Activated CD4-positive, alpha-beta memory T cell treated with anti-CD3 and anti-CD28 coated beads for 36 hours (primary cell): ENCODE measurements at regions not wholly inside any gene's neighbourhood (a gene's known extent, or its start where the extent isn't known, plus 50 kb on each side); places are given as distances from the start of the nearest gene placed in this dataset.

Experiments
- CTCF ChIA-PET: fragments of 350-600 bp; sonication (Branson Sonifier 250); formaldehyde crosslinking; loops from one replicate; lab custom pipeline; 2021; ENCODE audit warnings: antibody characterized with exemption, inconsistent platforms; lab: Charles Lee
- POLR2A ChIA-PET: fragments of 350-600 bp; sonication (Branson Sonifier 250); formaldehyde crosslinking; loops from one replicate; lab custom pipeline; 2021; ENCODE audit warnings: antibody characterized with exemption; lab: Charles Lee
- DNase-seq: peaks from one replicate; pipeline ENCODE4 v3.0.0-alpha.2; 2020
- H3K27ac Mint-ChIP-seq: one replicate; pipeline ENCODE4 v1.8.0; 2021; ENCODE audit warnings: mixed read lengths
- H3K27me3 Mint-ChIP-seq: one replicate; pipeline ENCODE4 v1.8.0; 2021; ENCODE audit warnings: mixed read lengths
- H3K36me3 Mint-ChIP-seq: one replicate; pipeline ENCODE4 v1.8.0; 2021; ENCODE audit warnings: mixed read lengths
- H3K4me1 Mint-ChIP-seq: one replicate; pipeline ENCODE4 v1.8.0; 2021; ENCODE audit warnings: low read depth, mixed read lengths
- H3K4me3 Mint-ChIP-seq: one replicate; pipeline ENCODE4 v1.8.0; 2021; ENCODE audit warnings: mild to moderate bottlenecking, mixed read lengths
- H3K9me3 Mint-ChIP-seq: one replicate; pipeline ENCODE4 v1.8.0; 2021; ENCODE audit warnings: mixed read lengths
- intact Hi-C: fragments of 100-400 bp; cut with micrococcal nuclease; formaldehyde crosslinking; loops from one replicate; pipeline ENCODE4 v1.15.1; 2023

- CTCF ChIA-PET = no interaction called here
- no peak overlapping the region for H3K27ac Mint-ChIP-seq
- no peaks in the 10 kb centered on the region for H3K27me3 Mint-ChIP-seq
- intact Hi-C loops = no loop called here
- no peak overlapping the region for H3K4me3 Mint-ChIP-seq
- peaks cover 19% of the 10 kb centered on the region for H3K9me3 Mint-ChIP-seq
- H3K4me1 Mint-ChIP-seq = no peaks in the 10 kb centered on the region
- POLR2A ChIA-PET = no interaction called here
- H3K36me3 Mint-ChIP-seq = no peaks in the 10 kb centered on the region
- DNase-seq = no peak
These were observed 731.2 kb upstream of the IGFBP3 start for GRCh38 chr7:46652317-46652716.

DNA sequence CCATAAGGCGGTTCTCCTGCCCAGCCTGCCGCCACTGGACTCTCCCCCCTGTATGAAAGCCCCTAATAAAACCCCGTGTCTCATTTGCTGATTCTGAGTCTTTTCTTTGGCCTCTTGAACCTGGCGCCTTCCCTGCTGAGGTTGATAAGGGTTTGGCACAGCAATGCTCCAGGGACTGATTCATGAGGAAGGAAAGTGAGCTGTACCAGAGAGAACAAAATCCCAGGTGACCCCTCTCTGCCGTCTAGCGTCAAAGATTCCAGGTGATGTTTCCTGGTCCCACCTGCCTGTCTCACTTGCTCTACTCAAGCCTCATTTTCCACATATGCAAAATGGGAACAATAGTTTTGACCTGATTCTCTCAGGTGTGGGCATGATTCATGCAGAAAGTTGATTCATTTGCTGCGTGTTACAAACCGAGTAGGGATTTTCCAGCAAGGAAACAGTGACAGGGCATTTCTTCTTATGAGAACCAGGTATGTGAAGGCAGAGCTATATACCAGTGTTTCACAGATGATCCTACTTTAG lies 730.6 kb upstream of the IGFBP3 start:
- POLR2A ChIA-PET = no interaction called here
- intact Hi-C loops = no loop called here
- CTCF ChIA-PET = no interaction called here
- Mint-ChIP-seq H3K27me3 (no peaks in the 10 kb centered on the region), H3K36me3 (no peaks in the 10 kb centered on the region), H3K4me3 (no peak overlapping the region), H3K4me1 (no peaks in the 10 kb centered on the region), H3K27ac (no peak overlapping the region), H3K9me3 (peaks cover 19% of the 10 kb centered on the region)
- no peak for DNase-seq

DNA sequence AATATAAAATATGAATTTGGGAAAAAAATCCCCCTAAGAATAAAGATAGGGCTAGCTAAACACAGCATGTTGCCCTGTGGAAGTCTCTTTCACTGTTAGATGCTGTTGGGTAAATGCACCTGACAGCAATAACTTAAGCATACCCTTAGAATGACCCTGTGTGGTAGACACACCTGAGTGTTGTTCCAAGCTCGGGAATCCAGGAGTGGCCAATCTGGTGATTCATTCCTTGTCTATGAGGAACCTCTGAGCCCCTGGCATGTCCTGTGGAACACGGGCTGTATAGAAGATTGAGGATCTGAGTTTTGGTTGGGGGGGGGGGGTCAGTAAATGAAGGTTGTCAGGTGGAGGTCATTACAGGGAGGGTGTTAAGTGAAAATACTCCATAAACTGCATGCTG lies 730.0 kb upstream of the IGFBP3 start:
- no peak for DNase-seq
- H3K27me3 Mint-ChIP-seq = no peaks in the 10 kb centered on the region
- intact Hi-C loops = no loop called here
- ChIA-PET POLR2A (no interaction called here), CTCF (no interaction called here)
- no peak overlapping the region for H3K27ac Mint-ChIP-seq
- H3K4me3 Mint-ChIP-seq = no peak overlapping the region
- H3K36me3 Mint-ChIP-seq = no peaks in the 10 kb centered on the region
- peaks cover 18% of the 10 kb centered on the region for H3K9me3 Mint-ChIP-seq
- no peaks in the 10 kb centered on the region for H3K4me1 Mint-ChIP-seq

DNA sequence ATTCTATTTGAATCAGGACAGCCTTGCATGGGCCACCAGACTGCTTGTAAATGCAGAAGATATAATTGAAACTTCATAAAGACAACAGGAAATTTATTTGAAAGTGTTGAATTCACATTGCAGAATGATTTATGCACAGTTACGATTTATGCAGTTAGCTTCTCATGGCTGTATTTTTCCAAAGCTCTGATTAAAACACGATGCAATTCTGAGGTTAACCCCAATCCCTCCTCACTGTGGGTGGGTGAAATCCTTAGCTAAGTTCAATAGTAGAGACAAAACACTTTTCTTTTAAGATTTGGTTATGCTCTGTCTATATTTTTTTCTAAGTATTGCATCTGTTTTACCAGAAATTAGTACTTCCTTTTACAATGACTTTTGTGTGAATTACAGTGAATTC lies 728.8 kb upstream of the IGFBP3 start:
- Mint-ChIP-seq H3K9me3 (peaks cover 18% of the 10 kb centered on the region), H3K4me3 (no peak overlapping the region), H3K36me3 (no peaks in the 10 kb centered on the region), H3K27me3 (no peaks in the 10 kb centered on the region), H3K27ac (no peak overlapping the region), H3K4me1 (no peaks in the 10 kb centered on the region)
- POLR2A ChIA-PET = no interaction called here
- DNase-seq = no peak
- CTCF ChIA-PET = no interaction called here
- intact Hi-C loops = no loop called here

GRCh38 chr7:46637793-46638735 lies 717.0 kb upstream of the IGFBP3 start:
- Mint-ChIP-seq H3K36me3 (no peaks in the 10 kb centered on the region), H3K4me3 (no peak overlapping the region), H3K9me3 (peaks cover 4% of the 10 kb centered on the region), H3K27ac (no peak overlapping the region), H3K27me3 (no peaks in the 10 kb centered on the region), H3K4me1 (no peaks in the 10 kb centered on the region)
- DNase-seq = no peak
- intact Hi-C loops = no loop called here
- ChIA-PET CTCF (no interaction called here), POLR2A (no interaction called here)

- DNase-seq = no peak
- intact Hi-C loops = no loop called here
- CTCF ChIA-PET = no interaction called here
- POLR2A ChIA-PET = no interaction called here
- no peaks in the 10 kb centered on the region for H3K4me1 Mint-ChIP-seq
- peaks cover 4% of the 10 kb centered on the region for H3K9me3 Mint-ChIP-seq
- no peak overlapping the region for H3K27ac Mint-ChIP-seq
- H3K36me3 Mint-ChIP-seq = no peaks in the 10 kb centered on the region
- no peaks in the 10 kb centered on the region for H3K27me3 Mint-ChIP-seq
- no peak overlapping the region for H3K4me3 Mint-ChIP-seq
These were observed 715.0 kb upstream of the IGFBP3 start for GRCh38 chr7:46636022-46636421.

- peaks cover 4% of the 10 kb centered on the region for H3K9me3 Mint-ChIP-seq
- ChIA-PET POLR2A (no interaction called here), CTCF (no interaction called here)
- intact Hi-C loops = no loop called here
- DNase-seq = no peak
- no peak overlapping the region for H3K4me3 Mint-ChIP-seq
- no peaks in the 10 kb centered on the region for H3K4me1 Mint-ChIP-seq
- H3K36me3 Mint-ChIP-seq = no peaks in the 10 kb centered on the region
- H3K27me3 Mint-ChIP-seq = no peaks in the 10 kb centered on the region
- no peak overlapping the region for H3K27ac Mint-ChIP-seq
These were observed 712.7 kb upstream of the IGFBP3 start for GRCh38 chr7:46633630-46634240.

- DNase-seq = no peak
- Mint-ChIP-seq H3K4me3 (no peak overlapping the region), H3K4me1 (no peaks in the 10 kb centered on the region), H3K9me3 (peaks cover 4% of the 10 kb centered on the region), H3K27me3 (no peaks in the 10 kb centered on the region), H3K27ac (no peak overlapping the region), H3K36me3 (no peaks in the 10 kb centered on the region)
- CTCF ChIA-PET = no interaction called here
- intact Hi-C loops = no loop called here
- POLR2A ChIA-PET = no interaction called here
These were observed 712.1 kb upstream of the IGFBP3 start for GRCh38 chr7:46633200-46633599.

DNA sequence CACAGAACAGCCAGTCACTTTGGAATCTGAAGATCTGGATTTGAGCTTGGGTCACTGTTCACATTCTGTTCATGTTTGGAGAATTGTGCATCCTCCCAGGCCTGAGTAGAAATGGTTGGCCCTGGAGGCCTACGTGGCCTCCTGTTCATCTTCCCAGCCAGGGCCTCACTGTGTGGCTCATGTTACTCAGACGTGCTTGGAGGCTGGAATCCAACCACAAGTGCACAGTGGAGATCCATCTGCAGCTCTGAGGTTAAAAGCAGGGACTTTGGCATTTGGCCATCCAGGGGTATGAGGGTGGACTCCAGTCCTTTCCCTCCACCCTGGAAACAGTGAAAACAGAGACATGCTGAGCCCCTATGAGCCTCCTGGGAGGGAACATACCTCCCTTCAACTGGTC lies 709.0 kb upstream of the IGFBP3 start:
- Mint-ChIP-seq H3K4me3 (no peak overlapping the region), H3K27me3 (no peaks in the 10 kb centered on the region), H3K27ac (no peak overlapping the region), H3K36me3 (no peaks in the 10 kb centered on the region), H3K4me1 (no peaks in the 10 kb centered on the region), H3K9me3 (peaks cover under 1% of the 10 kb centered on the region)
- DNase-seq = no peak
- ChIA-PET POLR2A (no interaction called here), CTCF (no interaction called here)
- intact Hi-C loops = no loop called here

DNA sequence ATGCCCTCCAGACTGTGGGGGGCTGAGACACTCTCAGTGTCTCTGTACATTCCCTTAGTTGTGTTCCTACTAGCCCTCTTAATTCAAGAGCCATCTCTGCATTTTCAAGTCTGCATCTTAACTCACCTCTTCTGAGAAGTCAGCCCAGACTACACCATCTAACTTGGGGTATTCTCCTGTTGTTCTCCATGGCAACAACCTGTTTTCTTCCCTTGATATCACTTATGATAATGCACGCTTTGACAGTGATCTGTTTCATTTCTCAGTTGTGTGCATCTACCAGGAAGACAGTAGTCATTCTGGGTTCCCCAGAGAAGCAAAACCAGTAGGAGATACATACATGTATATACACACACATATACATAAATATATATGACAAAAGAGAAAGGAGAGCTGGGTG lies 707.3 kb upstream of the IGFBP3 start:
- ChIA-PET POLR2A (no interaction called here), CTCF (no interaction called here)
- no peak for DNase-seq
- no peaks in the 10 kb centered on the region for H3K36me3 Mint-ChIP-seq
- intact Hi-C loops = no loop called here
- H3K4me1 Mint-ChIP-seq = no peaks in the 10 kb centered on the region
- no peaks in the 10 kb centered on the region for H3K27me3 Mint-ChIP-seq
- no peak overlapping the region for H3K27ac Mint-ChIP-seq
- H3K4me3 Mint-ChIP-seq = no peak overlapping the region
- H3K9me3 Mint-ChIP-seq = no peaks in the 10 kb centered on the region

DNA sequence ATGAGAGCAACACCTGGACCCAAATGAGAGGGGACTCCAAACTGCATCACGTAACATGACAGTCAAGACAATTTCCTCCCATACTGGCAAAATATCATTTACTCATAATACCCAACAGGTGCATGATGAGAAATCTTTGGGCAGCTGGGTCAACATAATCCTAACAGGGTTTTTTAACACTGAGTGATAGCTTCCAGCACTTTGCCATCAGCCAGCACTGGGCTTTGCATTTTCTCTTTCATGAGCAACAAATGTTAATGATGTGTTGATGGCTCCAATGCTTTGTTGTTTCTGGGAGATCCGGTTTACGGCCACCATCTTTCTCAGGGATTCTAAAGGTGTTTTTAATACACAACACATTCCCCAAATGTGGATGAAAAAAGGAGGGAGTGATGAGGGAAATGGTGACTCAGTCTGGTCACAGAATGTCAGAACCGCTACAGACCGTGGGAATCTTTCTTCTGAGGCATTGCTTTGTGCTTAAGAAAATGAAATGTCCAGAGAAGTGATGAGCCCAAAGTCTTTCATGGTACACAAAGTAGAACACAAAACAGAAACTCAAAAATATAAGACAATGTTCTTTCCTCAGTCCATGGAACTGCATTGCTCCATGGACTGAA lies 705.7 kb upstream of the IGFBP3 start:
- Mint-ChIP-seq H3K4me3 (no peak overlapping the region), H3K9me3 (no peaks in the 10 kb centered on the region), H3K27ac (no peak overlapping the region), H3K4me1 (no peaks in the 10 kb centered on the region), H3K27me3 (no peaks in the 10 kb centered on the region), H3K36me3 (no peaks in the 10 kb centered on the region)
- POLR2A ChIA-PET = no interaction called here
- CTCF ChIA-PET = no interaction called here
- DNase-seq = no peak
- intact Hi-C loops = no loop called here

GRCh38 chr7:46626261-46626660 lies 705.2 kb upstream of the IGFBP3 start:
- Mint-ChIP-seq H3K9me3 (no peaks in the 10 kb centered on the region), H3K27me3 (no peaks in the 10 kb centered on the region), H3K4me1 (no peaks in the 10 kb centered on the region), H3K36me3 (no peaks in the 10 kb centered on the region), H3K27ac (no peak overlapping the region), H3K4me3 (no peak overlapping the region)
- no peak for DNase-seq
- intact Hi-C loops = no loop called here
- POLR2A ChIA-PET = no interaction called here
- CTCF ChIA-PET = no interaction called here
